ENCODE measurements at regions not wholly inside any gene's neighbourhood (a gene's known extent, or its start where the extent isn't known, plus 50 kb on each side); places are given as distances from the start of the nearest gene placed in this dataset.

GRCh38 chrX:42567268-42567667 lies 210.7 kb downstream of the PPP1R2C start:
- TF ChIP-seq CTCF (conservative IDR thresholded peaks at IDR 0.05) (no peak), ZFX (IDR thresholded peaks at IDR 0.05) (no peak)

All from C4-2B (cell line).